HL-60 (cell line): ENCODE measurements at regions not wholly inside any gene's neighbourhood (a gene's known extent, or its start where the extent isn't known, plus 50 kb on each side); places are given as distances from the start of the nearest gene placed in this dataset.

Source experiments
- GABPA ChIP-seq: IDR thresholded peaks from 2 replicates; pipeline ENCODE4 v1.6.1; 2012; ENCODE audit warnings: low read depth
- POLR2AphosphoS5 ChIP-seq: IDR thresholded peaks from 2 replicates; pipeline ENCODE4 v1.6.1; 2012; ENCODE audit warnings: low read depth
- SPI1 ChIP-seq: IDR thresholded peaks from 2 replicates; pipeline ENCODE4 v1.6.1; 2012; ENCODE audit warnings: low read depth, mild to moderate bottlenecking, borderline replicate concordance
- TF ChIP-seq, protein P1 (sequence below): IDR thresholded peaks from one replicate; pipeline ENCODE4 v1.5.1; 2011; ENCODE audit warnings: low read length, control low read depth, inconsistent platforms; ENCODE audit not compliant: insufficient read depth
- TF ChIP-seq, protein P2 (sequence below): IDR thresholded peaks from 2 replicates; pipeline ENCODE4 v1.6.1; 2012; ENCODE audit warnings: low read depth; ENCODE audit not compliant: insufficient replicate concordance

DNA sequence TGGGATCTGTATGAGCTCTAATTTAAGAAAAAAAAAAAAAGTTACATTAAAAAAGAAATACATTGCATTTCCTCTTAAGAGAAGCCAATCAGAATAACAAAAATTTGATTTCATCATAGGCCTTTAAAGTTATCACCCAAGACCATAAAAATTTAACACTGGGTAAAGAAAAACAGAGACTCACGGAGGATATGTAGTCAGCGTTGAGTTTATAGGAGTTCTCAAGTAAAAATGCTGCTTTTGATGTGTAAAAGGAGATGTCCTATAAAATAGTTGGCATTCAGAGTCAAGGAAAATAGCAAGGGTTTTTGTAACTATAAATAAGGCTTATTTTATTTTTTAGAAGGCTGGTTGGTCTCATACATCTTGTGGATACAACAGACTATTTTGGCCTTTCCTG lies 191.1 kb downstream of the EFNB2 start:
- TF ChIP-seq, protein P1, sequence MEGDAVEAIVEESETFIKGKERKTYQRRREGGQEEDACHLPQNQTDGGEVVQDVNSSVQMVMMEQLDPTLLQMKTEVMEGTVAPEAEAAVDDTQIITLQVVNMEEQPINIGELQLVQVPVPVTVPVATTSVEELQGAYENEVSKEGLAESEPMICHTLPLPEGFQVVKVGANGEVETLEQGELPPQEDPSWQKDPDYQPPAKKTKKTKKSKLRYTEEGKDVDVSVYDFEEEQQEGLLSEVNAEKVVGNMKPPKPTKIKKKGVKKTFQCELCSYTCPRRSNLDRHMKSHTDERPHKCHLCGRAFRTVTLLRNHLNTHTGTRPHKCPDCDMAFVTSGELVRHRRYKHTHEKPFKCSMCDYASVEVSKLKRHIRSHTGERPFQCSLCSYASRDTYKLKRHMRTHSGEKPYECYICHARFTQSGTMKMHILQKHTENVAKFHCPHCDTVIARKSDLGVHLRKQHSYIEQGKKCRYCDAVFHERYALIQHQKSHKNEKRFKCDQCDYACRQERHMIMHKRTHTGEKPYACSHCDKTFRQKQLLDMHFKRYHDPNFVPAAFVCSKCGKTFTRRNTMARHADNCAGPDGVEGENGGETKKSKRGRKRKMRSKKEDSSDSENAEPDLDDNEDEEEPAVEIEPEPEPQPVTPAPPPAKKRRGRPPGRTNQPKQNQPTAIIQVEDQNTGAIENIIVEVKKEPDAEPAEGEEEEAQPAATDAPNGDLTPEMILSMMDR, result no peak
- TF ChIP-seq POLR2AphosphoS5, result no peak
- no peak for TF ChIP-seq GABPA
- TF ChIP-seq, protein P2, sequence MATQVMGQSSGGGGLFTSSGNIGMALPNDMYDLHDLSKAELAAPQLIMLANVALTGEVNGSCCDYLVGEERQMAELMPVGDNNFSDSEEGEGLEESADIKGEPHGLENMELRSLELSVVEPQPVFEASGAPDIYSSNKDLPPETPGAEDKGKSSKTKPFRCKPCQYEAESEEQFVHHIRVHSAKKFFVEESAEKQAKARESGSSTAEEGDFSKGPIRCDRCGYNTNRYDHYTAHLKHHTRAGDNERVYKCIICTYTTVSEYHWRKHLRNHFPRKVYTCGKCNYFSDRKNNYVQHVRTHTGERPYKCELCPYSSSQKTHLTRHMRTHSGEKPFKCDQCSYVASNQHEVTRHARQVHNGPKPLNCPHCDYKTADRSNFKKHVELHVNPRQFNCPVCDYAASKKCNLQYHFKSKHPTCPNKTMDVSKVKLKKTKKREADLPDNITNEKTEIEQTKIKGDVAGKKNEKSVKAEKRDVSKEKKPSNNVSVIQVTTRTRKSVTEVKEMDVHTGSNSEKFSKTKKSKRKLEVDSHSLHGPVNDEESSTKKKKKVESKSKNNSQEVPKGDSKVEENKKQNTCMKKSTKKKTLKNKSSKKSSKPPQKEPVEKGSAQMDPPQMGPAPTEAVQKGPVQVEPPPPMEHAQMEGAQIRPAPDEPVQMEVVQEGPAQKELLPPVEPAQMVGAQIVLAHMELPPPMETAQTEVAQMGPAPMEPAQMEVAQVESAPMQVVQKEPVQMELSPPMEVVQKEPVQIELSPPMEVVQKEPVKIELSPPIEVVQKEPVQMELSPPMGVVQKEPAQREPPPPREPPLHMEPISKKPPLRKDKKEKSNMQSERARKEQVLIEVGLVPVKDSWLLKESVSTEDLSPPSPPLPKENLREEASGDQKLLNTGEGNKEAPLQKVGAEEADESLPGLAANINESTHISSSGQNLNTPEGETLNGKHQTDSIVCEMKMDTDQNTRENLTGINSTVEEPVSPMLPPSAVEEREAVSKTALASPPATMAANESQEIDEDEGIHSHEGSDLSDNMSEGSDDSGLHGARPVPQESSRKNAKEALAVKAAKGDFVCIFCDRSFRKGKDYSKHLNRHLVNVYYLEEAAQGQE, result no peak
- TF ChIP-seq SPI1, result no peak
